ENCODE measurements at regions not wholly inside any gene's neighbourhood (a gene's known extent, or its start where the extent isn't known, plus 50 kb on each side); places are given as distances from the start of the nearest gene placed in this dataset.

- TF ChIP-seq EZH2 (IDR thresholded peaks at IDR 0.05; ENCODE audit: borderline replicate concordance, low read depth, low read length, severe bottlenecking) (no peak), CTCF (IDR thresholded peaks at IDR 0.05; ENCODE audit: borderline replicate concordance, extremely low read depth, low read length, poor library complexity, severe bottlenecking) (no peak)
- Histone ChIP-seq H3K4me2 (ENCODE audit: insufficient read depth, low read length) (no peak overlapping the region), H3K4me3 (ENCODE audit: low read depth in 1 of 2, low read length in 2 of 2) (no peak overlapping the region), H4K20me1 (ENCODE audit: insufficient read depth, low read length) (no peaks in the 10 kb centered on the region), H3K79me2 (ENCODE audit: insufficient read depth, low read length) (no peaks in the 10 kb centered on the region), H3K4me1 (ENCODE audit: insufficient read depth, low read length) (no peaks in the 10 kb centered on the region), H3K36me3 (ENCODE audit: insufficient read depth, low read length) (no peaks in the 10 kb centered on the region), H2AFZ (ENCODE audit: low read depth, low read length) (no peak overlapping the region), H3K27me3 (ENCODE audit: insufficient read depth, low read length, poor library complexity) (no peaks in the 10 kb centered on the region), H3K27ac (ENCODE audit: low read length) (no peak overlapping the region), H3K9ac (ENCODE audit: low read depth, low read length) (no peak overlapping the region), H3K9me3 (ENCODE audit: insufficient read depth, low read length, severe bottlenecking) (no peaks in the 10 kb centered on the region)
- DNase-seq (no peak), ATAC-seq (ENCODE audit: insufficient read depth, low read depth) (no peak)
Observed at GRCh38 chr1:65728504-65728903, 64.2 kb upstream of the PDE4B start.

GRCh38 chr1:65729259-65729658 is 63.4 kb upstream of the PDE4B start:
- ATAC-seq (ENCODE audit: insufficient read depth, low read depth) (no peak), DNase-seq (no peak)
- H3K4me1 ChIP-seq (ENCODE audit: insufficient read depth, low read length), result no peaks in the 10 kb centered on the region
- H3K27me3 ChIP-seq (ENCODE audit: insufficient read depth, low read length, poor library complexity), result no peaks in the 10 kb centered on the region
- H3K36me3 ChIP-seq (ENCODE audit: insufficient read depth, low read length), result no peaks in the 10 kb centered on the region
- no peak overlapping the region for H3K4me2 ChIP-seq (ENCODE audit: insufficient read depth, low read length)
- no peak overlapping the region for H3K9ac ChIP-seq (ENCODE audit: low read depth, low read length)
- no peak for TF ChIP-seq EZH2 (IDR thresholded peaks at IDR 0.05; ENCODE audit: borderline replicate concordance, low read depth, low read length, severe bottlenecking)
- TF ChIP-seq CTCF (IDR thresholded peaks at IDR 0.05; ENCODE audit: borderline replicate concordance, extremely low read depth, low read length, poor library complexity, severe bottlenecking), result no peak
- H4K20me1 ChIP-seq (ENCODE audit: insufficient read depth, low read length), result no peaks in the 10 kb centered on the region
- no peak overlapping the region for H3K4me3 ChIP-seq (ENCODE audit: low read depth in 1 of 2, low read length in 2 of 2)
- no peaks in the 10 kb centered on the region for H3K9me3 ChIP-seq (ENCODE audit: insufficient read depth, low read length, severe bottlenecking)
- no peak overlapping the region for H2AFZ ChIP-seq (ENCODE audit: low read depth, low read length)
- no peaks in the 10 kb centered on the region for H3K79me2 ChIP-seq (ENCODE audit: insufficient read depth, low read length)
- no peak overlapping the region for H3K27ac ChIP-seq (ENCODE audit: low read length)

DNA sequence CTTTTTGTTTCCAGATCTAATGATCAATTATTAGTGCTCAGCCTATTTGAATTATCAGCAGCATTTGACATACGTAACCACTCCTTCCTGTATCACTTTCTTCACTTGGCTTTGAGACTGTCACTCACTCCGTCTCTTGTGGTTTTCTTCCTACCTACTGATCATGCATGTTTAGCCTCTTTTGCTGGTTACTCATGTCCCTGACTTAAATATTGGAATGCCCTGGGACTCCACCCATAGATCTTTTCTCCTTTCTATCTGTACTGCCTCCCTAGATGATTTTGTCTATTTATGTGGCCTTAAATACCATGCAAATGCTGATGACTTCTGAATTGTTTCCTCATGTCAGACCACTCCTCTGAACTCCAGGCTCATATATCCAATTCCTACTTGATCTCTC is 57.7 kb upstream of the PDE4B start:
- Histone ChIP-seq H3K79me2 (ENCODE audit: insufficient read depth, low read length) (no peaks in the 10 kb centered on the region), H3K27ac (ENCODE audit: low read length) (no peak overlapping the region), H3K36me3 (ENCODE audit: insufficient read depth, low read length) (no peaks in the 10 kb centered on the region), H3K4me3 (ENCODE audit: low read depth in 1 of 2, low read length in 2 of 2) (no peak overlapping the region), H2AFZ (ENCODE audit: low read depth, low read length) (no peak overlapping the region), H3K9ac (ENCODE audit: low read depth, low read length) (no peak overlapping the region), H4K20me1 (ENCODE audit: insufficient read depth, low read length) (no peaks in the 10 kb centered on the region), H3K27me3 (ENCODE audit: insufficient read depth, low read length, poor library complexity) (no peaks in the 10 kb centered on the region), H3K4me1 (ENCODE audit: insufficient read depth, low read length) (no peaks in the 10 kb centered on the region), H3K4me2 (ENCODE audit: insufficient read depth, low read length) (no peak overlapping the region), H3K9me3 (ENCODE audit: insufficient read depth, low read length, severe bottlenecking) (no peaks in the 10 kb centered on the region)
- DNase-seq (no peak), ATAC-seq (ENCODE audit: insufficient read depth, low read depth) (no peak)
- TF ChIP-seq CTCF (IDR thresholded peaks at IDR 0.05; ENCODE audit: borderline replicate concordance, extremely low read depth, low read length, poor library complexity, severe bottlenecking) (no peak), EZH2 (IDR thresholded peaks at IDR 0.05; ENCODE audit: borderline replicate concordance, low read depth, low read length, severe bottlenecking) (no peak)

GRCh38 chr1:65741993-65742392 is 50.7 kb upstream of the PDE4B start:
- H2AFZ ChIP-seq (ENCODE audit: low read depth, low read length), result no peak overlapping the region
- no peaks in the 10 kb centered on the region for H3K79me2 ChIP-seq (ENCODE audit: insufficient read depth, low read length)
- H3K4me1 ChIP-seq (ENCODE audit: insufficient read depth, low read length), result no peaks in the 10 kb centered on the region
- no peaks in the 10 kb centered on the region for H4K20me1 ChIP-seq (ENCODE audit: insufficient read depth, low read length)
- no peak overlapping the region for H3K4me3 ChIP-seq (ENCODE audit: low read depth in 1 of 2, low read length in 2 of 2)
- TF ChIP-seq CTCF (IDR thresholded peaks at IDR 0.05; ENCODE audit: borderline replicate concordance, extremely low read depth, low read length, poor library complexity, severe bottlenecking) (no peak), EZH2 (IDR thresholded peaks at IDR 0.05; ENCODE audit: borderline replicate concordance, low read depth, low read length, severe bottlenecking) (no peak)
- no peak overlapping the region for H3K9ac ChIP-seq (ENCODE audit: low read depth, low read length)
- no peaks in the 10 kb centered on the region for H3K36me3 ChIP-seq (ENCODE audit: insufficient read depth, low read length)
- H3K4me2 ChIP-seq (ENCODE audit: insufficient read depth, low read length), result no peak overlapping the region
- no peak for ATAC-seq (ENCODE audit: insufficient read depth, low read depth)
- H3K9me3 ChIP-seq (ENCODE audit: insufficient read depth, low read length, severe bottlenecking), result peaks cover 16% of the 10 kb centered on the region
- H3K27me3 ChIP-seq (ENCODE audit: insufficient read depth, low read length, poor library complexity), result no peaks in the 10 kb centered on the region
- no peak overlapping the region for H3K27ac ChIP-seq (ENCODE audit: low read length)
- no peak for DNase-seq

Measured in DND-41 (cell line).